H9 (cell line): ENCODE measurements at regions not wholly inside any gene's neighbourhood (a gene's known extent, or its start where the extent isn't known, plus 50 kb on each side); places are given as distances from the start of the nearest gene placed in this dataset.

ENCODE experiments used
- DNase-seq: peaks from one replicate; pipeline ENCODE4 v3.0.0-alpha.2; 2017
- H2AFZ ChIP-seq: one replicate; pipeline ENCODE4 v1.6.1; 2013; ENCODE audit warnings: mild to moderate bottlenecking, low read length, control low read depth, moderate library complexity
- H2AK5ac ChIP-seq: 2 replicates; pipeline ENCODE4 v1.6.1; 2013; ENCODE audit warnings: low read length, control low read depth, mixed read lengths; ENCODE audit not compliant: insufficient read length
- H2BK120ac ChIP-seq: one replicate; pipeline ENCODE4 v1.6.1; 2013; ENCODE audit warnings: low read depth, mild to moderate bottlenecking, low read length, control low read depth, inconsistent platforms; ENCODE audit not compliant: poor library complexity, severe bottlenecking
- H2BK12ac ChIP-seq: 2 replicates; pipeline ENCODE4 v1.6.1; 2013; ENCODE audit warnings: low read length, control low read depth, mixed read lengths, low read depth; ENCODE audit not compliant: insufficient read length
- H2BK15ac ChIP-seq: 2 replicates; pipeline ENCODE4 v1.6.1; 2013; ENCODE audit warnings: low read depth, low read length, control low read depth
- H2BK20ac ChIP-seq: one replicate; pipeline ENCODE4 v1.6.1; 2013; ENCODE audit warnings: low read depth, mild to moderate bottlenecking, low read length, control low read depth, inconsistent platforms; ENCODE audit not compliant: poor library complexity, severe bottlenecking
- H2BK5ac ChIP-seq: 2 replicates; pipeline ENCODE4 v1.6.1; 2013; ENCODE audit warnings: low read length, control low read depth, mixed read lengths; ENCODE audit not compliant: insufficient read length
- H3K14ac ChIP-seq: 2 replicates; pipeline ENCODE4 v1.6.1; 2013; ENCODE audit warnings: low read length, control low read depth; ENCODE audit not compliant: insufficient read depth
- H3K18ac ChIP-seq: 2 replicates; pipeline ENCODE4 v1.6.1; 2013; ENCODE audit warnings: low read depth, mild to moderate bottlenecking, mixed read lengths, low read length, control low read depth; ENCODE audit not compliant: insufficient read length
- H3K23ac ChIP-seq: 2 replicates; pipeline ENCODE4 v1.6.1; 2013; ENCODE audit warnings: low read length, control low read depth, mixed read lengths, low read depth; ENCODE audit not compliant: insufficient read length
- H3K23me2 ChIP-seq: 2 replicates; pipeline ENCODE4 v1.6.1; 2013; ENCODE audit warnings: low read depth, mild to moderate bottlenecking, mixed read lengths, low read length, control low read depth; ENCODE audit not compliant: insufficient read length, poor library complexity, severe bottlenecking
- H3K27ac ChIP-seq: 2 replicates; pipeline ENCODE4 v1.5.1; 2013; ENCODE audit warnings: low read length, control low read depth, mixed read lengths, low read depth; ENCODE audit not compliant: insufficient read length
- H3K27me3 ChIP-seq: 2 replicates; pipeline ENCODE4 v1.6.1; 2013; ENCODE audit warnings: low read length, control low read depth, inconsistent platforms; ENCODE audit not compliant: insufficient read depth
- H3K4ac ChIP-seq: 2 replicates; pipeline ENCODE4 v1.6.1; 2013; ENCODE audit warnings: low read depth, mild to moderate bottlenecking, control low read depth, inconsistent platforms, low read length, moderate library complexity
- H3K4me1 ChIP-seq: 2 replicates; pipeline ENCODE4 v1.6.1; 2013; ENCODE audit warnings: low read length, control low read depth, inconsistent platforms; ENCODE audit not compliant: insufficient read depth
- H3K4me2 ChIP-seq: 2 replicates; pipeline ENCODE4 v1.6.1; 2013; ENCODE audit warnings: low read length, control low read depth, mixed read lengths; ENCODE audit not compliant: insufficient read length, insufficient read depth
- H3K56ac ChIP-seq: 2 replicates; pipeline ENCODE4 v1.6.1; 2013; ENCODE audit warnings: low read depth, mild to moderate bottlenecking, mixed read lengths, low read length, control low read depth; ENCODE audit not compliant: insufficient read length
- H3K79me1 ChIP-seq: 2 replicates; pipeline ENCODE4 v1.6.1; 2013; ENCODE audit warnings: low read depth, mild to moderate bottlenecking, moderate library complexity, low read length, control low read depth, inconsistent platforms; ENCODE audit not compliant: insufficient read depth, poor library complexity, severe bottlenecking
- H3K79me2 ChIP-seq: 2 replicates; pipeline ENCODE4 v1.6.1; 2013; ENCODE audit warnings: low read length, control low read depth, inconsistent platforms; ENCODE audit not compliant: insufficient read depth
- H3K9ac ChIP-seq: 2 replicates; pipeline ENCODE4 v1.6.1; 2013; ENCODE audit warnings: low read length, control low read depth, mixed read lengths; ENCODE audit not compliant: insufficient read length; ENCODE audit errors: extremely low read depth
- H3K9me3 ChIP-seq: one replicate; pipeline ENCODE4 v1.6.1; 2013; ENCODE audit warnings: low read depth, low read length, inconsistent platforms; ENCODE audit not compliant: control insufficient read depth
- H3T11ph ChIP-seq: one replicate; pipeline ENCODE4 v1.6.1; 2013; ENCODE audit warnings: mild to moderate bottlenecking, low read length, control low read depth, inconsistent platforms
- H4K20me1 ChIP-seq: one replicate; pipeline ENCODE4 v1.6.1; 2013; ENCODE audit not compliant: control insufficient read depth, insufficient read length, insufficient read depth
- H4K5ac ChIP-seq: 2 replicates; pipeline ENCODE4 v1.6.1; 2013; ENCODE audit warnings: low read depth, mild to moderate bottlenecking, mixed read lengths, low read length, control low read depth; ENCODE audit not compliant: insufficient read length
- H4K8ac ChIP-seq: replicated peaks from 2 replicates; pipeline ENCODE4 v1.6.1; 2013; ENCODE audit warnings: low read length, control low read depth, mixed read lengths, low read depth; ENCODE audit not compliant: insufficient read length
- H4K91ac ChIP-seq: 2 replicates; pipeline ENCODE4 v1.6.1; 2013; ENCODE audit warnings: low read depth, mild to moderate bottlenecking, moderate library complexity, mixed read lengths, low read length, control low read depth; ENCODE audit not compliant: insufficient read length
- H3K27ac Mint-ChIP-seq, 3 experiments: 2 replicates in 2 of 3; 3 replicates in 1 of 3; pipeline ENCODE4 v1.8.0; 2020 to 2021; ENCODE audit warnings: mixed read lengths in 3 of 3, mild to moderate bottlenecking in 1 of 3, moderate library complexity in 1 of 3
- H3K27me3 Mint-ChIP-seq: 2 replicates; pipeline ENCODE4 v1.8.0; 2021; ENCODE audit warnings: low read depth, mild to moderate bottlenecking, moderate library complexity, mixed read lengths
- H3K36me3 Mint-ChIP-seq, 3 experiments: 2 replicates in 2 of 3; 3 replicates in 1 of 3; pipeline ENCODE4 v1.8.0; 2020 to 2021; ENCODE audit warnings: low read depth in 3 of 3, mixed read lengths in 3 of 3; ENCODE audit not compliant: insufficient read depth in 1 of 3
- H3K4me1 Mint-ChIP-seq, 2 experiments: 2 replicates each; pipeline ENCODE4 v1.8.0; 2020; ENCODE audit warnings: mixed read lengths in 2 of 2
- H3K4me3 Mint-ChIP-seq, 2 experiments: 2 replicates in 1 of 2; 3 replicates in 1 of 2; pipeline ENCODE4 v1.8.0; 2020 to 2021; ENCODE audit warnings: mild to moderate bottlenecking in 2 of 2, mixed read lengths in 2 of 2, moderate library complexity in 1 of 2
- H3K9me3 Mint-ChIP-seq, 2 experiments: 2 replicates in 1 of 2; 3 replicates in 1 of 2; pipeline ENCODE4 v1.8.0; 2020; ENCODE audit warnings: mild to moderate bottlenecking in 2 of 2, mixed read lengths in 2 of 2, moderate library complexity in 1 of 2
- WGBS: extraction: QIAGEN DNeasy Blood & Tissue Kit; methylation state at CpG from one replicate; pipeline ENCODE4 v1.1.7; 2013; ENCODE audit warnings: missing lambda C conversion rate, low lambda C conversion rate, mixed read lengths; ENCODE audit not compliant: insufficient read length; ENCODE audit errors: extremely low coverage; 5-methylcytosine and 5-hydroxymethylcytosine counted together
- TF ChIP-seq, protein P1 (sequence below): fragments of 200-600 bp; sonication (generic); conservative IDR thresholded peaks from 3 replicates; pipeline ENCODE4 v1.8.0; 2021; ENCODE audit warnings: antibody characterized with exemption, mild to moderate bottlenecking

DNA sequence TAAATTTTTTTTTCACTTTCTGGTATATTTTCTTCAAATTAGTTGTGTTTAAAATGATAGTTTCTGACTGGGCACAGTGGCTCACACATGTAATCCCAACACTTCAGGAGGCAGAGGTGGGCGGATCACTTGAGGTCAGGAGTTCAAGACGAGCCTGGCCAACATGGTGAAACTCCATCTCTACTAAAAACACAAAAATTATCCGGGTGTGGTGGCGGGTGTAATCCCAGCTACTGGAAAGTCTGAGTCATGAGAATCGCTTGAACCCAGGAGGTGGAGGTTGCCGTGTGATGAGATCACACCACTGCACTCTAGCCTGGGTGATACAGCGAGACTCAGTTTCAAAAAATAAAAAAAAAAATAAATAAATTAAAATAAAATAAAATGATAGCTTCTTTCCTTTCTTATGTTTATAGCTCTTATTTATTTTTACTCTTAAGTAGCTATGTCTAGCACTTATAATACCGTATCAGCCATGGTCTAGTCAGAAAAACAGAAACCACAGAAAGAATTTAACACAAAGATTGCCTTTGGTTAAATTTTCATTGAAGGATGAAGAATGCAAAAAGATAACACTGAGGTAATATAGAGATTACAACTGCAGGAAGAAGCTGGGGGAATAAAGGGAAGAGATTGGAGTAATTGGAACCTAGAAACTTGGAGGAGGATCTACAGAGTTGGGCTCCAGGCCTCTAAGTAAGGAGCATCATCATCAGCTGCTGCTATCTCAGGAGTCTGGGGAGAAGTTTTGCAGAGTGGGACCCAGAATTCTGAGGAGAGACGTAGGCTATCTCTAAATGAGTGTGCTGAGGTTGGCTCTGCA is 54.7 kb upstream of the MBOAT2 start:
- Histone ChIP-seq H3K27ac (no peak overlapping the region), H3K14ac (no peak overlapping the region), H3K9ac (no peak overlapping the region), H3K9me3 (no peaks in the 10 kb centered on the region), H3K79me2 (no peaks in the 10 kb centered on the region), H4K5ac (no peak overlapping the region), H3K79me1 (no peaks in the 10 kb centered on the region), H3K18ac (no peak overlapping the region), H2BK15ac (no peak overlapping the region), H3K23me2 (peaks cover 2% of the 10 kb centered on the region), H3K27me3 (no peaks in the 10 kb centered on the region), H3K4me1 (no peaks in the 10 kb centered on the region), H3K4ac (no peak overlapping the region), H3K56ac (no peak overlapping the region), H4K91ac (no peak overlapping the region), H3T11ph (no peak overlapping the region), H2AFZ (no peak overlapping the region), H2BK20ac (no peak overlapping the region), H4K20me1 (no peaks in the 10 kb centered on the region), H3K23ac (no peak overlapping the region), H3K4me2 (no peak overlapping the region), H2BK120ac (no peak overlapping the region), H2AK5ac (no peak overlapping the region), H2BK5ac (no peak overlapping the region), H4K8ac (no peak overlapping the region), H2BK12ac (no peak overlapping the region)
- H3K27me3 Mint-ChIP-seq: no peaks in the 10 kb centered on the region
- no peaks in the 10 kb centered on the region; a peak in 1 of 5 replicates for H3K9me3 Mint-ChIP-seq
- H3K4me1 Mint-ChIP-seq: no peaks in the 10 kb centered on the region
- TF ChIP-seq, protein P1, sequence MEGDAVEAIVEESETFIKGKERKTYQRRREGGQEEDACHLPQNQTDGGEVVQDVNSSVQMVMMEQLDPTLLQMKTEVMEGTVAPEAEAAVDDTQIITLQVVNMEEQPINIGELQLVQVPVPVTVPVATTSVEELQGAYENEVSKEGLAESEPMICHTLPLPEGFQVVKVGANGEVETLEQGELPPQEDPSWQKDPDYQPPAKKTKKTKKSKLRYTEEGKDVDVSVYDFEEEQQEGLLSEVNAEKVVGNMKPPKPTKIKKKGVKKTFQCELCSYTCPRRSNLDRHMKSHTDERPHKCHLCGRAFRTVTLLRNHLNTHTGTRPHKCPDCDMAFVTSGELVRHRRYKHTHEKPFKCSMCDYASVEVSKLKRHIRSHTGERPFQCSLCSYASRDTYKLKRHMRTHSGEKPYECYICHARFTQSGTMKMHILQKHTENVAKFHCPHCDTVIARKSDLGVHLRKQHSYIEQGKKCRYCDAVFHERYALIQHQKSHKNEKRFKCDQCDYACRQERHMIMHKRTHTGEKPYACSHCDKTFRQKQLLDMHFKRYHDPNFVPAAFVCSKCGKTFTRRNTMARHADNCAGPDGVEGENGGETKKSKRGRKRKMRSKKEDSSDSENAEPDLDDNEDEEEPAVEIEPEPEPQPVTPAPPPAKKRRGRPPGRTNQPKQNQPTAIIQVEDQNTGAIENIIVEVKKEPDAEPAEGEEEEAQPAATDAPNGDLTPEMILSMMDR: no peak
- no peak overlapping the region for H3K4me3 Mint-ChIP-seq
- WGBS: no CpG with 5 or more reads among the region's 9 CpGs
- H3K27ac Mint-ChIP-seq: no peak overlapping the region
- no peak for DNase-seq
- H3K36me3 Mint-ChIP-seq: no peaks in the 10 kb centered on the region
